ENCODE measurements at regions not wholly inside any gene's neighbourhood (a gene's known extent, or its start where the extent isn't known, plus 50 kb on each side); places are given as distances from the start of the nearest gene placed in this dataset.
A peak's percentile ranks its signal among the peaks of the same experiment; 100 is the strongest.

GRCh38 chr2:38432820-38433606, 55.9 kb upstream of the ATL2 start:
- no TSS peak for BruUV-seq (replicated peaks)
- Histone ChIP-seq H3K27me3 (ENCODE audit: insufficient read depth, low read depth) (no peaks in the 10 kb centered on the region), H2AFZ (0 out of 2 replicates have a peak overlapping the region, but pooled peaks have one; percentile 50), H4K20me1 (ENCODE audit: insufficient read depth) (no peaks in the 10 kb centered on the region), H3K4me1 (replicated peaks; ENCODE audit: insufficient read depth) (peaks cover 46% of the 10 kb centered on the region), H3K79me2 (ENCODE audit: low read depth) (no peaks in the 10 kb centered on the region), H3K4me3 (no peak overlapping the region), H3K9me2 (ENCODE audit: insufficient read depth) (no peaks in the 10 kb centered on the region), H3K9me3 (ENCODE audit: insufficient read depth, low read depth) (no peaks in the 10 kb centered on the region), H3K27ac (no peak overlapping the region), H3K36me3 (ENCODE audit: low read depth) (no peaks in the 10 kb centered on the region), H3K4me2 (peak overlapping the region; percentile 33), H3F3A (ENCODE audit: insufficient read depth, low read depth) (peaks cover 27% of the 10 kb centered on the region; the same call in 1 of the 2 replicates)
- intact Hi-C loops (cut with micrococcal nuclease; ENCODE audit: unreplicated experiment) = no loop called here
- TF ChIP-seq CTCF (conservative IDR thresholded peaks at IDR 0.05) (no peak), EZH2 (IDR thresholded peaks at IDR 0.05; ENCODE audit: low read depth) (no peak)
- CTCF ChIA-PET = no interaction called here
- POLR2A ChIA-PET (ENCODE audit: unreplicated experiment) = no interaction called here
- DNase-seq = peak in 1 of 2 experiments; percentile 59

DNA sequence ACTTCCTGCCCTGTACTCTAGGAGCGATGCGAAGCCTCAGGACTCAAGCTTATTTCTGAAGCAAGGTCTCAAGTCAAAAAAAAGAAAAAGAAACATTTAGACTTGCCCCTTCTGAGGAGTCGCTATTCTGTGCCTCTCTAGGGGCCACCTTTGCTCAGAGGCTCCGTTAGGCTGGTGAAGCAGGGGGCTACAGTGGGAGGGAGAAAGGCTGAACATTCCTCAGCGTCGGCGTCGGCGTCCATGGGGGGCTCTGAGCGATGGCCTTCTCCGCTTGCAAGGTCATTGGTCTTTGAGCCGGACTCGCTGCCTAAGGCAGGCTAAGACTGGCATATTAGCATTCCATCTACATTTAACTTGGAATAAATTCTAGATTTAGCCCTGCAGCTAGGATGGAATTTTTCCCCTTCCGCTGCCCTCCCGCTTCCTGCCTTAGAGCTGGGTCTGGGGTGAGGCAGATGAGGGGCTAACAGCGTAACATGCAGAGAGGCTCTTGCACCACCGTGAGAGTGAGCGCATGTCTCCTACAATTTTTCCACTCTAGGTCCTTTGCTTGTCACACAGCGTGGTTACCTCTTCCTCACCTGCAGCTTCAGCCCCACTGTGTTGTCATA, 53.6 kb upstream of the ATL2 start:
- H3F3A ChIP-seq (ENCODE audit: insufficient read depth, low read depth) = peaks cover 22% of the 10 kb centered on the region; the same call in 1 of the 2 replicates
- H3K4me3 ChIP-seq = no peak overlapping the region
- H3K9me2 ChIP-seq (ENCODE audit: insufficient read depth) = no peaks in the 10 kb centered on the region
- ChIA-PET CTCF (no interaction called here), POLR2A (ENCODE audit: unreplicated experiment) (interaction anchor here (0.6 kb wide), 1 partner anchor 283 kb away, joined by 4 read pairs; no protein-coding TSS in a partner anchor)
- no peaks in the 10 kb centered on the region for H4K20me1 ChIP-seq (ENCODE audit: insufficient read depth)
- peaks cover 29% of the 10 kb centered on the region for H3K4me1 ChIP-seq (replicated peaks; ENCODE audit: insufficient read depth)
- TF ChIP-seq CTCF (conservative IDR thresholded peaks at IDR 0.05) (no peak), EZH2 (IDR thresholded peaks at IDR 0.05; ENCODE audit: low read depth) (no peak)
- H2AFZ ChIP-seq = no peak overlapping the region
- no peak overlapping the region for H3K27ac ChIP-seq
- no peaks in the 10 kb centered on the region for H3K79me2 ChIP-seq (ENCODE audit: low read depth)
- H3K27me3 ChIP-seq (ENCODE audit: insufficient read depth, low read depth) = no peaks in the 10 kb centered on the region
- intact Hi-C loops (cut with micrococcal nuclease; ENCODE audit: unreplicated experiment) = no loop called here
- DNase-seq = no peak
- H3K4me2 ChIP-seq = no peak overlapping the region
- BruUV-seq (replicated peaks) = no TSS peak
- H3K9me3 ChIP-seq (ENCODE audit: insufficient read depth, low read depth) = no peaks in the 10 kb centered on the region
- H3K36me3 ChIP-seq (ENCODE audit: low read depth) = no peaks in the 10 kb centered on the region

- no peak overlapping the region for H2AFZ ChIP-seq
- peaks cover 25% of the 10 kb centered on the region for H3K4me1 ChIP-seq (replicated peaks; ENCODE audit: insufficient read depth)
- H4K20me1 ChIP-seq (ENCODE audit: insufficient read depth) = no peaks in the 10 kb centered on the region
- ChIA-PET CTCF (no interaction called here), POLR2A (ENCODE audit: unreplicated experiment) (interaction anchor here (0.6 kb wide), 1 partner anchor 283 kb away, joined by 4 read pairs; no protein-coding TSS in a partner anchor)
- no peaks in the 10 kb centered on the region for H3K27me3 ChIP-seq (ENCODE audit: insufficient read depth, low read depth)
- H3K9me2 ChIP-seq (ENCODE audit: insufficient read depth) = no peaks in the 10 kb centered on the region
- no TSS peak for BruUV-seq (replicated peaks)
- no peaks in the 10 kb centered on the region for H3K9me3 ChIP-seq (ENCODE audit: insufficient read depth, low read depth)
- H3F3A ChIP-seq (ENCODE audit: insufficient read depth, low read depth) = peaks cover 18% of the 10 kb centered on the region; the same call in 1 of the 2 replicates
- DNase-seq = no peak
- no peak overlapping the region for H3K4me2 ChIP-seq
- TF ChIP-seq EZH2 (IDR thresholded peaks at IDR 0.05; ENCODE audit: low read depth) (no peak), CTCF (conservative IDR thresholded peaks at IDR 0.05) (no peak)
- intact Hi-C loops (cut with micrococcal nuclease; ENCODE audit: unreplicated experiment) = no loop called here
- no peak overlapping the region for H3K4me3 ChIP-seq
- H3K27ac ChIP-seq = no peak overlapping the region
- H3K79me2 ChIP-seq (ENCODE audit: low read depth) = no peaks in the 10 kb centered on the region
- H3K36me3 ChIP-seq (ENCODE audit: low read depth) = no peaks in the 10 kb centered on the region
Measured at GRCh38 chr2:38430196-38430595, 53.1 kb upstream of the ATL2 start.

Measured in PC-9 (cell line).